AG20443 (cell line): ENCODE measurements at regions not wholly inside any gene's neighbourhood (a gene's known extent, or its start where the extent isn't known, plus 50 kb on each side); places are given as distances from the start of the nearest gene placed in this dataset.
"Not testable (repeated sequence)": the region's sequence is repeated elsewhere in the genome, so short reads cannot be mapped to it uniquely, and the experiment has no call there.

ENCODE experiments used
- DNase-seq: peaks from one replicate; pipeline ENCODE4 v3.0.0; 2012; ENCODE audit warnings: low spot score, mixed read lengths

- DNase-seq: no peak
Measured at GRCh38 chr17:68097161-68097805, 61.7 kb downstream of the KPNA2 start.

- not testable (repeated sequence) for DNase-seq
Measured at GRCh38 chr17:68099341-68099753, 63.8 kb downstream of the KPNA2 start.

DNA sequence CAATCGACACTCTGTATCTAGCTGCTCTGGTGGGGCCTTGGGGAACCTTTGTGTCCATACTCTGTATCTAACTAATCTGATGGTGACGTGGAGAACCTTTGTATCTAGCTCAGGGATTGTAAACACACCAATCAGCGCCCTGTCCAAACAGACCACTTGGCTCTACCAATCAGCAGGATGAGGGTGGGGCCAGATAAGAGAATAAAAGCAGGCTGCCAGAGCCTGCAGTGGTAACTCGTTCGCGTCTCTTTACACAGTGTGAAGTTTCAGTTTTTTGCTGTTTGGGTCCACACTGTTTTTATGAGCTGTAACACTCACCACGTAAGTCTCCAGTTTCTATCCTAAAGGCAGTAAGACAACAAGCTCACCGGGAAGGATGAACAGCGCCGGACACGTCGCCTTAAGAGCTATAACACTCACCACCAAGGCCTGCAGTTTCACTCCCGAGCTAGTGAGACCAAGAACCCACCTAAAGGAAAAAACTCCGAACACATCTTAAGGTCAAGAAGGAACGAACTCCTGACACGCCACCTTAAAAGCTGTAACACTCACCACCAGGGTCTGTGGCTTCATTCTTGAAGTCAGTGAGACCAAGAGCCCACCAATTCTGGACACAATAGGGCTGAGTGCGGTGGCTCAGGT lies 64.6 kb downstream of the KPNA2 start:
- DNase-seq: no peak

DNA sequence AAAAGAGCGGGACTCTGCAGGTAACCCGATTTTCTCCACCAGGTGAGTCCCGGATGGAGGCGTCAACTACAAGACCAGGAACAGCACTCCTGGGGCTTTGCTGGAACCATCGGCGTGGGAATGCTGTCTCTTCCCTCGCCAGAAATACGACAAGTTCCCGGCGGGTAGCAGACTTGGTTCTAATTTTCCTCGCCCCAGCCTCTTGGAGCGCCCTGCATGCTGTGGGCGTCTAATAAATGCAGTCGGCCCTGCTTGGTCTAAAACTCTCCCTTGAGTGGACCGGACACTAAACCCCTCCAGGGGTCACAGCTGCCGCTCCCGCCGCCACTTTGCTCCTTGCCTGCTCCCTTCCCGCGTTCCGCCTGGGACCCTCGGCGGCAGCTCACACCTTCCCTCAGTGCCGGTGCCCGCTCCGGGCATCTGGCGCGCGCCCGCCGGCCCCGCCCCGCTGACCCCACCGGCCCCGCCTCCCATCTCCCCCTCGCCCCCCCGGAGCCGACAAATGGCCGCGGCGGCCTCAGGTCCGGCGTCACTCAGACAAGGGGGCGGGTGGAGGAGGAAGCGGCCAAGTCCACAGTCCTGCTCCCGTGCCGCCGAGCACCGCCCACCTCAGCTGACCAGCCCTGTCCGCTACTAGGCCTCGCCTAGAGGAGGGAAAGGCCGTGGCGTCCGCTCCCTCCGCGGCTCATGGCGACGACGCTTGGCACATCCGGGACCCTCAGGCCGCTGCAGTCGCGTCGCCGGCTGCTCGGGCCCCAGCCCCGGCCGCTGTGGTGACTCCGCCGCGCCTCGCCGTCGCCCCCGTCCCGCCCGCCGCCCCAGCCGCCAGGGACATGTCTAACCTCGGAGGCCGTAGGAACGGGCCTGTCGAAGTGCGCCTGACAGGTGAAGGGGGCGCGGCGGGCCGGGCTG lies 65.8 kb downstream of the KPNA2 start:
- DNase-seq: peak; percentile 98

DNA sequence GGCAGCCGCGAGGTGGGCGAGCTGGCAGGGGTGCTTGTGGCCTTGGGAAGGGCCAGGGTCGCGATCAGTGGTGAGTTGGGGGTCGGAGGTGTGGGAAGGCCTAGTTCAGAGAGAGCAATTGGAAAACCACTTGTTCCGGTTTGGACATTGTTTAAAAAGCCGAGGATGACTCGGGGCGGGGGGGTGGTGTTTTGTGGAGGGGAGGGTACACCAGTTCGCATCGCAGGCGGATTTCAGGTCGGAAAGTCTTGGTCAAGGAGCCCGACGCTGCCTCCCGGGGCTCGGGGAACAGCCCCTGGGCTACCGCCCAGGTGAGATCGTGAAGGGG lies 66.4 kb downstream of the KPNA2 start:
- DNase-seq: no peak

DNA sequence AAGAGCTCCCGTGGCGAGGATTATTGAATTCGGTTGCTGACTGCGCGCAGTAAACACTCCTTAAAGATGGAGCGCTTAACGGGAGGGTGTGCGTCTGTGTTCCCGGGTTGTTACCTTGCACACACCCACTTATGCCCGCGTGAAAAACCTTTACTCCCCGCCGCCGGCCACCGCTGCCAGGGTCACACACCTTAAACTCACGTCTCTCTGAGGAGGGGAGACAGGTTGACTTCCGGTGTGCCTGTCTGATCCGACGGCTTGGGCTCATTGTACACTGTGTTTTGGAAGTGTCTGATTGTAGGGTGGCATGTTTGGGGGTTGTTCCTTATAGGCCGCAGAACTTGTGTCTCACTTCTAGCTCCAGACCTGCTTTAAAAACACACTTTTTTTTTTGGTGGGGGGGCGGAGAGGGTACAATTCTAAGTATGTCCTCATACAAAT lies 66.8 kb downstream of the KPNA2 start:
- DNase-seq: peak; percentile 10

DNA sequence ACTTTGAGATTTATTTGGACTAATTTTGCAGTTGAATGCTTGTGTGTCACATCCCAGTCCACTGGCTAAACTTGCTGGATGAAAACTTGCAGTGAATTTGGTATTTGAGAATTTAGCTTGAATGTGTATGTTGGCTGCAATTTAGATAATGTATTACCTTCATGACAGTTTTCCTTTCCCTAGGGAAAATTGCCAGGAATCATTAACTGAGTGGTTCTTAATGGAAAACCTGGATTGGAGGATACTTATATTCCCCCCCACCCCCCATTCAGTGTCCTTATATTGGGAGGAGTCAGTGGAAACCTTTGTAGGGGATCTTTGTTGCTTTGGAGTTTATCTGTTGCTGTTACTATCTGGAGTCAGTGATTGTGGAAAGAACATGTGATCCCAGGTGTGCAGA lies 67.6 kb downstream of the KPNA2 start:
- DNase-seq: no peak

DNA sequence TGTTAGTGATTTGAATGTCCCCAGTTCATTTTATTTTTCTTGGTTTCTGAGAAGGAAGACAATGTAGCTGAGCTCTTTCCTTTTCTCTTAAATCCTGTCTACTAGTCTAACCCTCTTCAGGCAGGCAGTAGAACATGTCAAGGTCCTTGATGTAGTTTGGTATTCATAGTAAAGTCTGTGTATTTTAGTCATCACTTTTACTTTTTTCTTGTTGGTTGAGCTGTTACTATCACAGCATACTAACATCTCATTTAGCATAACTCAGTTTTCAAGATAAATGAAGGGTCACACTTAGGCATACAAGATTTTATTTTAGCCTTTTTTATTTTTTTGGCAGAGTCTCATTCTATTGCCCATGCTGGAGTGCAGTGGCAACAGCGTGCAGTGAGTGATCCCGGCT lies 70.5 kb downstream of the KPNA2 start:
- DNase-seq: no peak

DNA sequence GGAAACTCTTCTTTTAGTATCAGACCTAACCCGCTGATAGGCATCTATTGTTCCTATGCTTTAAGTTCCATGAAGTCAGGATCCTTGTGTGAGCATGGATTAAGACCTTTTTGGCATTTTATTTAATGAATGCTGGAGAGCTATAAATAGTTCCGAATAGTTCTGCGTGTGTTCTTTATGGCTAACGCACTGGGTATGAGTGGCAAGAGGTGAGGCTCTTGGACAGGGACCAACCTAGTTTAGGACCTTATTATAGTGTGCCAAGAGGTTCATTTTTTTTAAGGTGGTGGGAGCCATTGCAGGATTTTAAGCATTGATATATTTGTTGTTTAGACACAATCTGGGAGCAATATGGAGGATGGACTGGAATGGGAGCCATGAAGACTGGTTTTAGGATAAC lies 71.8 kb downstream of the KPNA2 start:
- DNase-seq: no peak

GRCh38 chr17:68108313-68109000 lies 72.9 kb downstream of the KPNA2 start:
- no peak for DNase-seq

- DNase-seq: not testable (repeated sequence)
Measured at GRCh38 chr17:68109404-68109803, 73.9 kb downstream of the KPNA2 start.

GRCh38 chr17:68116211-68116610 lies 80.7 kb downstream of the KPNA2 start:
- not testable (repeated sequence) for DNase-seq

- DNase-seq: no peak
Measured at GRCh38 chr17:68122587-68122986, 87.1 kb downstream of the KPNA2 start.

DNA sequence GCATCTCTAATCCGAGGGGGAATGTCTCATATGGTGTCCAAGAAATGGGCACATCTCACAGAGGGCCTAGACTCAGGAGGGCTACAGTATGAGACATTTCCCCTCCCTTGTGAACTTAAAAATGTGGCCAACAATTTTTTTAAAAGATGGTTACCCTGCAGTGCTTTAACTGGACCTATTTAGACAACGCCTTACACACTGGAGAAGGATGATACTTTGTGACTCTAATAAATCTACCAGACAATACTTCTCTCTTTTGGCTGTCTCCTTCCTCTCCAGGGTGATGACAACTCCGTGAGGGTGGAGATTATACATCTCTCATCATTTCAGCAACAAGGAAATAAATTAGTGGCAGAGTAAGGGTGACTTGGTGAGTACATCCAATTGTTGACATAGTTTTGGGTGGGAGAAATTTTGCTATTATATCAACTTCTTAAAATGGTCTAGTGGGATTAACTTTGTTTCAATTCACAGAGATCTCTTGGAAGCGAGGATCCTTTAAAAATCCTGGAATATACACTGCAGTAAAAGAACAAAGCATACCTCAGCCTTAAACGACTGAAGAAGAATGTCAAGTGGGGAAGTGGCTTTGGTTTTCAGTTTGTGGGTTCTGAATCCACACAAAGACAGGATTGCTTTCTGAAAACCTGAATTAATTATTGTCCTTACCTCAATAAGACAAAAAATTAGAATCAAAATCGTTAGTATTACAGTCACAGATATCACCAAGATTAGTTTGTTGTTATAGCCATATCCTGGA lies 89.8 kb downstream of the KPNA2 start:
- DNase-seq: no peak

DNA sequence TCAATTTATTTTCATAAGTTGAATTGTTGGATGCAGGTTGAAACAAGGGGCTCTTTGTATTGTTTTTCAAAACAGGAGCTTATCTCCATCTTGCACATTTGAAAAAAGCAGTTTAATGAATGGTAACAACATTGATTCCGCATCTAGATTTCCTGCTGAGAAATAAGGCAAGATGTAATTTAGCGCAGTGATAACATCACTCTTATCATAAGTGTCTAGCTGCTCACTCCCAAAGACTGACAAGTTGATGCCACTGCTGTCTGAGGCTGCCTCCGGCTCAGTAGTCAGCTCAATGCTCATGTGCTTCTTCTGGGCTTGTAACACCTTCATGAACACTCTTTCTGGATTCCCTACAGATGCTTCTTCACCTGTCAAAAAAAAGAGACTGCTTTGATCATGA lies 92.4 kb downstream of the KPNA2 start:
- DNase-seq: no peak

DNA sequence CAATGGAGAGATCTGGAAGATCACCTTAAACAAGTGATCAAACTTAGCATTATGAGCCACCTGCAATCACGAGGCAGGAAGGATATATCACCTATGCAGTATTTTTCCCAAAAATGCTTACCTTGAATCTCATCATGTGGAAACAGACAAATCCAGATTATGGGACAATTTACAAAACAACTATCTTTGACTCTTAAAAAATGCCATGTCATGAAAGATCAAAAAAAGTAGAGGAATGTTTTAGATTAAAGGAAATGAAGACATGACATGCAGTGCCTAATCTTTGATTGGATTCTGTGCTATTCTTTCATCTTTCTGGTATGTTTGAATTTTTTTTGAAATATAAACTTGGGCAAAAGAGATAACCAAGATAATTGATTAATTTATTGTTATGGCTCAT lies 95.9 kb downstream of the KPNA2 start:
- no peak for DNase-seq

DNA sequence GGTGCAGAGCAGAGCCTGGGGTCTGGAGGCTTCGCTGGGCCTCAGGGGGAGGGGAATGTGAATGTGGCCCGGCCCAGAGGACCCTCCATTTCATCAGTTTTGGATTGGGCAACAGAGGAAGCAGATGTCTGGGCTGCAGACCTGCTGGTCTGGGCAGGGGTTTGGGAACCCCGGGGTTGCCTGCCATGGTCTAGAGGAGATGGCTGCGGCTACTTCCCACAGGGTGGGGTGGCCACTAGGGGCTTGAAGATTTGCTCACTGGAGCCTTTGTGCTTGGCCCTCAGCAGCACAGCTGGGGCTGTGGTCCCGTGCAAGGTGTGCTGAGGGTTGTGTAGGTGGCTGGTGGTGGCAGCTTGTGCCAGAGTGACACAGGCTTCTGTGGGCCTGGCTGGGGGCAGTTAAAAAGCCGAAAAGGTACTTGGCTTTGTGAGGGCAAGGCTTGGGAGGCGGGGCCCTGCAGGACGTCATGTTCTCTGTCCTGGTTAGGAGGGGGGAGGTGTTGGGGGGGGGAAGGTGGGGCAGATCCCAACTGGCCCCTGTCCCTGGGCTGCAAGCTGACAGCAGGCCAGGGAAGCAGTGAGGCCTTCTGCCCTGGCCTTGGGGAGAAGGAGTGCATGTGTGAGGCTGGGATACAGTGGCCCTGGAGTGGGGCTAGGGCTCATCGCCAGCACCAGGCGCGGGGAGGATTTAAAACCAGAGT lies 98.0 kb downstream of the KPNA2 start:
- no peak for DNase-seq

GRCh38 chr17:68134046-68134637 lies 98.6 kb downstream of the KPNA2 start:
- DNase-seq: no peak

DNA sequence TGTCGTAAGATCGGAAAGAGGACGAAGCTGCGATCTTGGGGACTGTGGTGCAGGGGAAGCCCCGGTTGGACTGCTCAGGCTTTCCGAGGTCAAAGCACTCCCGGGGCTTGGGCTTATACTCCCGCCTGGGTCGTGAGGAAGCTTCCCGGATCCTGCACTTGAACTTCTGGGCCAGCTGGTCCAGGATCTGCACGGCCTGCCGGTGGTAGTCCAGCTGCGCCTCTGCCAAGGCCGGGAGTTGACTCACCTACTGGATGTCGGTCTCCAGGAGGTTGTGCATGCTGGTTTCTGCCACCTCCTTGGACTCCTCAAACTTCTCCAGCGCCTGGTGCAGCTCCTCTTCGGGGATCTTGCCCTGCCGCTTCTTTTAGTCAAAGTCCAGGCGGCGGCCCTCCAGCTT lies 99.2 kb downstream of the KPNA2 start:
- no peak for DNase-seq

DNA sequence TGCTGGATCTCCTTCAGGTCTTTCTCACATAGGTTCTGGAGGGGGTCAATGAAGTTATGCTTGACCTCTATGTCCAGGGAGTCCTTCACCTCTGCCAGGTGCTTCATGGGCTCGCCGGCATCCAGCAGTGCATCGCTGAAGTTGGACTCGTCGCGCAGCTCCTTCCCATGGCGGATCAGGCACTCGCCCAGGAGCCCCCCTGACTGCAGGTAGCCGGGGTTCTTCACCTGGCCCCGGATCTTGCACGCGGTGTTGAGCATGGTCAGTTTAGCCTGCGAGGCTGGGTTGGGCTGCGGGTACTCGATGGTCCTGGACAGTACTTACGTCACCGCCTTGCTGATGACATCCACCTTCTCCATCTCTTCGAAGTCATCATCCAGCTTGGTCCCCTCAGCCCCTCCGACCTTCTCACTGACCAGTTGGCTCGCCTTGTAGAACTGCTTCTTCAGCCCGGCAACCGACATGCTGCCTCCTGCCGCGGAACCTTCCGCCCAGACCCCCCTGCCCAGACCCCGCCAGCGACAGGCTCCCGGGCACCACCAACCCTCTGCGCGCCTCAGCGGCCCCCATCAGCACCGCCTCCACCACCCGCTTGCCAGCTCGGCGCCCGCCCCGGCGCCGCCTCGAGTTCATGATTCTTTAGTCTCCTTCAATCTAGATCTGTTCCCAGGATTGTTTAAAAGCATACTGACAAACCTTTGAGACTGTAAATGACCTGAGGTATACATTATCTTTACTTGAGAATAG lies 99.8 kb downstream of the KPNA2 start:
- no peak for DNase-seq
